ENCODE measurements at regions not wholly inside any gene's neighbourhood (a gene's known extent, or its start where the extent isn't known, plus 50 kb on each side); places are given as distances from the start of the nearest gene placed in this dataset.
A peak's percentile ranks its signal among the peaks of the same experiment; 100 is the strongest.

DNA sequence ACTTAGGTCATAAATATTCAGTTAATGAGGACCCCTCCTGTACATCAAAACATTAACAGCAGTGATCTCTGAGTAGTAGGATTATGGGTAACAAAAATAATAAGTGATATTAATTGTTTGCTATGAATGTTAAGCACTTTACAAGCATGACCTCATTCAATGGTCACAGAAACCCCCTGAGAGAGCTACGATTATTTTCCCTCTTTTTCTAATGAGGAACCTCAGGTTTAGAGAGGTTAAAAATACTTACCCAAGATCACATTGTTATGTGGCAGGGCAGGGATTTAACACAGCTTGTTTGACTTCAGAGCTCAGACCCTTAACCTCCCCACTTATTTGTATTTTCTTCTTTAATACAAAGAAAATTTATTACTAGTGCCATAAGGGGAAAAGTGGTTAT is 228.2 kb downstream of the TBL1XR1 start:
- Mint-ChIP-seq H3K36me3 (no peaks in the 10 kb centered on the region), H3K9me3 (no peaks in the 10 kb centered on the region), H3K27me3 (no peaks in the 10 kb centered on the region), H3K4me1 (no peaks in the 10 kb centered on the region), H3K4me3 (no peak overlapping the region), H3K27ac (no peak overlapping the region)
- peak in 1 of 2 donors; percentile 25 for ATAC-seq (replicated peaks)
- no peak for DNase-seq

- ATAC-seq (replicated peaks) (no peak), DNase-seq (no peak)
- Mint-ChIP-seq H3K9me3 (no peaks in the 10 kb centered on the region), H3K4me3 (no peak overlapping the region), H3K27ac (no peak overlapping the region), H3K36me3 (no peaks in the 10 kb centered on the region), H3K4me1 (no peaks in the 10 kb centered on the region), H3K27me3 (no peaks in the 10 kb centered on the region)
Measured at GRCh38 chr3:176968631-176969030, 228.7 kb downstream of the TBL1XR1 start.

DNA sequence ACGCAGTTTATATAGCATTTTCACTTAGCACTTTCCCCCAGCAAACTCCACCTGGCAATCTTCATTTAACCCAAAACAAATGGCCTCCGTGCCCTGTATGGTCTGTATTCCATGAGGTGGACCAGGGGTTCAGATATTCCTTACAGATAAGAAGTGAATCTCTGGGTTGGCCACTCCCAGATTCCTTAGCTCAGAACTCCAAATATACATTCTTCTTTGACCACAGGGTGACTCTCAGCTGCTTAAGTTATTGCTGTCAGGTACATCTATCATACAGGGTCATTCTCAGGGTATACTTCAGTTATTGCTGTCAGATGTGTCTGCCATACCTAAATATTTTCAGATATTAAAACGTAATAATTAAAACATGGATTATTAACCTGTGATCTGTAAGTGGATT is 229.8 kb downstream of the TBL1XR1 start:
- Mint-ChIP-seq H3K4me1 (no peaks in the 10 kb centered on the region), H3K4me3 (no peak overlapping the region), H3K27me3 (peaks cover 0 to 4% of the 10 kb centered on the region in 2 donors), H3K36me3 (no peaks in the 10 kb centered on the region), H3K9me3 (no peaks in the 10 kb centered on the region), H3K27ac (no peak overlapping the region)
- no peak for ATAC-seq (replicated peaks)
- DNase-seq, result no peak

DNA sequence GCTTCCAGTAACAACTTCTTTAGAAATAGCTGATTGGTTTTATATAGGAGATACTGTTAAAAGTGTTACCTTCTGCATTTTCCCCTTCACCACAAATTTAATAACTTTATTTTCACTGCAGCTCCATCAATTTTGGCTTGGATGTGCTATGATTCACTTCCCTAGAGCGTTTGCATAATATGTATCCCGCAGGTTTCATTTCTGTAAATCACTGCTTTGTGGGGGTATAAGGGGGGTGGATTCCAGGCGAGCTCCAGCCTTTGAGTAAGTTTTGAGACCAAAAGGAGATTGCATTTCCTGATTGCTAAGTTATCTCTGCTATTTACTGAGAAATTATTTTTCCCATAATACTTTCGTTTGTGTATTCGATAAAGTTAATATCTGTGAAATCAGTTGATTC is 232.6 kb downstream of the TBL1XR1 start:
- Mint-ChIP-seq H3K27me3 (peaks cover 0 to 6% of the 10 kb centered on the region in 2 donors), H3K9me3 (no peaks in the 10 kb centered on the region), H3K36me3 (no peaks in the 10 kb centered on the region), H3K4me3 (no peak overlapping the region), H3K27ac (no peak overlapping the region), H3K4me1 (no peaks in the 10 kb centered on the region)
- DNase-seq, result no peak
- ATAC-seq (replicated peaks), result no peak

DNA sequence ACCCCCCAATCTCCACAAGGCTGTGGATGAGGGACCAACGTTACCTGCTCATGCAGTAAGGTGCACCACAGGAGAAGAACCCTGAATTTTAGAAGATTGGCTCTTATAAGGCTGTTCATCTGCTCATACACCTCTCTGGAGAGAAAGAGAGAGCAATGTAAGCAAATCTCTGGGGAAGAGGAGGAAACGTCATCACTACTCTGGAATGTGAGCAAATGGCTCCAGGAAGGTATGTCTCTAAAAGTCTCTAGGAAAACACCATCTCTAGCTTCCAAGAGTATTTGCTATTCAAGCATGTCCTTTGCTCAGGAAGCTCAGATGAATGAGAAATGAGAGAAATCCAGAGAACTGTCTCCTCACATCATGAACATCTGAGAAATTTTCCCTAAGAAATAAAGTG is 235.4 kb downstream of the TBL1XR1 start:
- no peak for DNase-seq
- no peak for ATAC-seq (replicated peaks)
- Mint-ChIP-seq H3K4me3 (no peak overlapping the region), H3K4me1 (no peaks in the 10 kb centered on the region), H3K36me3 (no peaks in the 10 kb centered on the region), H3K27ac (no peak overlapping the region), H3K9me3 (no peaks in the 10 kb centered on the region), H3K27me3 (peaks cover 0 to 6% of the 10 kb centered on the region in 2 donors)

DNA sequence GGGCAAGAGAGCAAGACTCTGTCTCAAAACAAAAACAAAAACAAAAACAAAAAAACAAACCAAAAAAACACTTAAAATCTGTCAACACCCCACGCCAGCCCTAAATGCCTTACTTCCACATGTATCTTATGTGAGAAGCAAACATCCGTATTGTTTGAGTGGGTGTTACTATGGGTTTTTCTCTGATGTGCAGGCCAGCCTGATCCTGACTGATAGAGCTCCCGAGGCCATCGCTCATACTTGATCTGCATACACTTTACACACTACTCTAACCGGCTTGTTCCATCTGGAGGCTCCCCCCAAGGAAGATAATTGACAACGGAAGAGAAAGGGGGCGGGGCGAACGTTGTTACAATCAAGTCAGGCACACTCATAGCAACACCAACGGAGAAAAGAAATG is 237.4 kb downstream of the TBL1XR1 start:
- Mint-ChIP-seq H3K36me3 (no peaks in the 10 kb centered on the region), H3K27ac (no peak overlapping the region), H3K27me3 (peaks cover 0 to 6% of the 10 kb centered on the region in 2 donors), H3K9me3 (no peaks in the 10 kb centered on the region), H3K4me3 (no peak overlapping the region), H3K4me1 (no peaks in the 10 kb centered on the region)
- DNase-seq (no peak), ATAC-seq (replicated peaks) (no peak)

GRCh38 chr3:176958560-176958959 is 238.7 kb downstream of the TBL1XR1 start:
- no peaks in the 10 kb centered on the region for H3K4me1 Mint-ChIP-seq
- no peak overlapping the region for H3K27ac Mint-ChIP-seq
- peaks cover 0 to 6% of the 10 kb centered on the region in 2 donors for H3K27me3 Mint-ChIP-seq
- no peaks in the 10 kb centered on the region for H3K9me3 Mint-ChIP-seq
- no peak for DNase-seq
- no peaks in the 10 kb centered on the region for H3K36me3 Mint-ChIP-seq
- no peak for ATAC-seq (replicated peaks)
- H3K4me3 Mint-ChIP-seq, result no peak overlapping the region

- no peaks in the 10 kb centered on the region for H3K9me3 Mint-ChIP-seq
- DNase-seq (no peak), ATAC-seq (replicated peaks) (no peak)
- no peaks in the 10 kb centered on the region for H3K36me3 Mint-ChIP-seq
- no peak overlapping the region for H3K4me3 Mint-ChIP-seq
- no peak overlapping the region for H3K27ac Mint-ChIP-seq
- H3K4me1 Mint-ChIP-seq, result no peaks in the 10 kb centered on the region
- H3K27me3 Mint-ChIP-seq, result no peaks in the 10 kb centered on the region
Measured at GRCh38 chr3:176954517-176954916, 242.8 kb downstream of the TBL1XR1 start.

GRCh38 chr3:176953106-176954060 is 243.9 kb downstream of the TBL1XR1 start:
- H3K4me3 Mint-ChIP-seq, result no peak overlapping the region

GRCh38 chr3:176951586-176952292 is 245.5 kb downstream of the TBL1XR1 start:
- ATAC-seq (replicated peaks) (no peak), DNase-seq (no peak)
- Mint-ChIP-seq H3K36me3 (no peaks in the 10 kb centered on the region), H3K4me3 (no peak overlapping the region), H3K9me3 (no peaks in the 10 kb centered on the region), H3K27ac (no peak overlapping the region), H3K4me1 (no peaks in the 10 kb centered on the region), H3K27me3 (no peaks in the 10 kb centered on the region)

More at GRCh38 chr3:176953106-176954060, 243.9 kb downstream of the TBL1XR1 start:
- Mint-ChIP-seq H3K27ac (no peak overlapping the region), H3K9me3 (no peaks in the 10 kb centered on the region), H3K36me3 (no peaks in the 10 kb centered on the region), H3K4me1 (no peaks in the 10 kb centered on the region), H3K27me3 (no peaks in the 10 kb centered on the region)
- no peak for ATAC-seq (replicated peaks)
- DNase-seq, result no peak

DNA sequence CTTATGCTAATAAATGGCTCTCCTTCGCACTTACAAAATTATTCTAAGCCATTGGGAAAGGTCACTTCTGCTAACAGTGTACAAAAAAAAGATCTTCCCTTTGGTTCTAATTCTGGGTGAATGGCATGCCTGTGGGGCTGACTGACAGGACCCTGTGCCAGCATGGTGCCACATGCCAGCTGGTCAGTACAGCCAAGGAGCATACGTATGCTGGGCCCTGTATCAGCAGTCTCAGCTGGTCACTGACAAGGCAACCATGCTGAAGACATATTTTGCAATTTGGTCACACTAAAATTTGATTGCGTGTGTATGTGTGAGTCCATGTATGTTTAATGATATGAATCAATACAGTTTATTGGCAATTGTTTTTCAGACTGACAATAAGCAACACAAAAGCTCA is 246.1 kb downstream of the TBL1XR1 start:
- Mint-ChIP-seq H3K9me3 (no peaks in the 10 kb centered on the region), H3K4me1 (no peaks in the 10 kb centered on the region), H3K36me3 (no peaks in the 10 kb centered on the region), H3K27ac (no peak overlapping the region), H3K27me3 (no peaks in the 10 kb centered on the region), H3K4me3 (no peak overlapping the region)
- DNase-seq (no peak), ATAC-seq (replicated peaks) (no peak)

GRCh38 chr3:176950743-176951142 is 246.5 kb downstream of the TBL1XR1 start:
- Mint-ChIP-seq H3K4me1 (no peaks in the 10 kb centered on the region), H3K36me3 (no peaks in the 10 kb centered on the region), H3K4me3 (no peak overlapping the region), H3K27ac (no peak overlapping the region), H3K27me3 (no peaks in the 10 kb centered on the region), H3K9me3 (no peaks in the 10 kb centered on the region)
- ATAC-seq (replicated peaks), result no peak
- no peak for DNase-seq

GRCh38 chr3:176948151-176948550 is 249.1 kb downstream of the TBL1XR1 start:
- Mint-ChIP-seq H3K36me3 (no peaks in the 10 kb centered on the region), H3K27me3 (no peaks in the 10 kb centered on the region), H3K27ac (no peak overlapping the region), H3K4me1 (no peaks in the 10 kb centered on the region), H3K4me3 (no peak overlapping the region), H3K9me3 (no peaks in the 10 kb centered on the region)
- no peak for ATAC-seq (replicated peaks)
- DNase-seq, result no peak

DNA sequence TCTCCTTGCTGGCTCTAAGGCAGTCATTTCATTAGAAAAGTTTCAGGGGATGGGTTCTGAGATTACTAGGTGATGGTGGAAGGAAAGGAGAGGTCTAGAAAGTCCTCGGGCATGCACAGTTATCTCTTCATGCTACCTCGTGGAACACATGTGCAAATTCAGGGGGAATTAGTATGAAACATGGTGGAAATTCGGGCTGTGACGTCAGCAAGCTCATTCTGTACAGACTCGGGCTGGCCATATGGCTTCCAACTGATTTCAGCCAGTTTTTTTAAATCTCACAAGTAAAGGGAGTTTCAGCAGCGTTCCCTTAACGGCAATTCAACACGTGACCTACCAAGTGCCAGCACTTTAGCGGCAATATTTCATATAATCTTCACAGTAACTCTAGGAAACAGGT is 251.1 kb downstream of the TBL1XR1 start:
- Mint-ChIP-seq H3K36me3 (no peaks in the 10 kb centered on the region), H3K9me3 (no peaks in the 10 kb centered on the region), H3K27me3 (no peaks in the 10 kb centered on the region), H3K4me1 (no peaks in the 10 kb centered on the region), H3K4me3 (no peak overlapping the region), H3K27ac (no peak overlapping the region)
- ATAC-seq (replicated peaks), result no peak
- no peak for DNase-seq

GRCh38 chr3:176942305-176942704 is 255.0 kb downstream of the TBL1XR1 start:
- H3K27me3 Mint-ChIP-seq, result peaks cover 0 to 7% of the 10 kb centered on the region in 2 donors
- no peaks in the 10 kb centered on the region for H3K4me1 Mint-ChIP-seq
- no peak overlapping the region for H3K4me3 Mint-ChIP-seq
- no peak for ATAC-seq (replicated peaks)
- H3K9me3 Mint-ChIP-seq, result no peaks in the 10 kb centered on the region
- no peaks in the 10 kb centered on the region for H3K36me3 Mint-ChIP-seq
- no peak overlapping the region for H3K27ac Mint-ChIP-seq
- DNase-seq, result no peak

All from stimulated activated naive B cell treated with anti-CD40 and anti-IgM and Interleukin-4, amounts not matched to agents 10 μg/mL and 1 μg/mL and 100 μg/mL, for 72 hours (primary cell).